HepG2 (cell line): ENCODE measurements at regions not wholly inside any gene's neighbourhood (a gene's known extent, or its start where the extent isn't known, plus 50 kb on each side); places are given as distances from the start of the nearest gene placed in this dataset.

Experiments
- ATAC-seq: fragments of 200-7000 bp; cut with Tn5 transposase; 3 replicates; pipeline ENCODE4 v1.9.1; 2020; ENCODE audit warnings: mild to moderate bottlenecking, moderate library complexity
- BruUV-seq: library from RNA; stranded (reverse); fragments of 400-500 nt; replicated peaks from 2 replicates; lab custom pipeline; 2021; lab: Mats Ljungman, UMichigan
- CTCF ChIA-PET: fragments of 300-600 bp; formaldehyde crosslinking; extraction: SDS; loops from one replicate; lab custom pipeline; 2021; ENCODE audit warnings: low total read pairs, inconsistent platforms, low intra/inter-chr PET ratio; lab: Yijun Ruan, JAX
- POLR2A ChIA-PET: fragments of 350-600 bp; sonication (Branson Sonifier 250); formaldehyde crosslinking; loops from one replicate; lab custom pipeline; 2020; ENCODE audit warnings: antibody characterized with exemption, inconsistent platforms; lab: Yijun Ruan, JAX
- DNase-seq: peaks from one replicate; pipeline ENCODE4 v3.0.0-alpha.2; 2015; ENCODE audit warnings: low spot score
- FAIRE-seq: peaks from 3 replicates; lab custom pipeline; 2011; peaks lifted over from hg19 to GRCh38; lab: Jason Lieb, UNC
- H2AFZ ChIP-seq: one replicate; pipeline ENCODE4 v1.6.1; 2011; ENCODE audit warnings: low read length, inconsistent platforms
- H3K27ac ChIP-seq: fragments of 300-600 bp; 3 replicates; pipeline ENCODE4 v1.8.0; 2011; ENCODE audit warnings: mixed run types, mild to moderate bottlenecking, mixed read lengths, low read length, inconsistent platforms; ENCODE audit not compliant: insufficient read depth; ENCODE audit errors: extremely low read length
- H3K27me3 ChIP-seq, 2 experiments: fragments of 200-600 bp in 1 of 2; 2 replicates in 1 of 2; 3 replicates in 1 of 2; pipeline versions ENCODE4 v1.6.0 to v1.8.0; 2011; ENCODE audit warnings: low read length in 2 of 2, mild to moderate bottlenecking in 2 of 2, moderate library complexity in 2 of 2, inconsistent platforms in 1 of 2; ENCODE audit not compliant: insufficient read depth in 2 of 2, control insufficient read depth in 1 of 2
- H3K36me3 ChIP-seq, 2 experiments: fragments of 200-600 bp in 1 of 2; replicated peaks in 1 of 2; 2 replicates in 1 of 2; 3 replicates in 1 of 2; pipeline versions ENCODE4 v1.5.1 to v1.8.0; 2011; ENCODE audit warnings: low read length in 2 of 2, inconsistent platforms in 1 of 2; ENCODE audit not compliant: insufficient read depth in 2 of 2, control insufficient read depth in 1 of 2
- H3K4me1 ChIP-seq: 2 replicates; pipeline ENCODE4 v1.5.1; 2012; ENCODE audit warnings: low read length, inconsistent platforms; ENCODE audit not compliant: insufficient read depth
- H3K4me2 ChIP-seq: 2 replicates; pipeline ENCODE4 v1.6.0; 2011; ENCODE audit warnings: low read depth, low read length, inconsistent platforms
- H3K4me3 ChIP-seq, 3 experiments: fragments of 200-600 bp in 1 of 3; sonication (generic), shearing (Covaris generic) in 1 of 3; replicated peaks in 1 of 3; 2 replicates each; pipeline ENCODE4 v1.5.1; 2011 to 2016; ENCODE audit warnings: low read length in 3 of 3, inconsistent platforms in 2 of 3, low read depth in 2 of 3, mild to moderate bottlenecking in 2 of 3, control low read depth in 1 of 3, mixed read lengths in 1 of 3; ENCODE audit not compliant: insufficient read depth in 1 of 3
- H3K79me2 ChIP-seq: one replicate; pipeline ENCODE4 v1.6.1; 2011; ENCODE audit warnings: low read length, inconsistent platforms; ENCODE audit not compliant: insufficient read depth
- H3K9ac ChIP-seq: 2 replicates; pipeline ENCODE4 v1.6.0; 2011; ENCODE audit warnings: mild to moderate bottlenecking, low read depth, low read length, inconsistent platforms; ENCODE audit not compliant: insufficient read depth
- H3K9me3 ChIP-seq: 2 replicates; pipeline ENCODE4 v1.5.1; 2012; ENCODE audit warnings: mild to moderate bottlenecking, low read length
- H4K20me1 ChIP-seq: 2 replicates; pipeline ENCODE4 v1.6.0; 2011; ENCODE audit warnings: inconsistent platforms, mild to moderate bottlenecking, low read length, moderate library complexity; ENCODE audit not compliant: insufficient read depth
- FOXM1 ChIP-seq: sonication (generic); formaldehyde crosslinking; IDR thresholded peaks from 2 replicates; pipeline ENCODE4 v1.5.0; 2020; ENCODE audit warnings: missing genetic modification reagents
- HINFP ChIP-seq: sonication (generic); formaldehyde crosslinking; IDR thresholded peaks from 2 replicates; pipeline ENCODE4 v1.4.0; 2020; ENCODE audit warnings: low read depth, mild to moderate bottlenecking, missing genetic modification reagents
- LCORL ChIP-seq, 2 experiments: fragments of 450-650 bp in 1 of 2; sonication (generic) in 1 of 2; formaldehyde crosslinking in 1 of 2; IDR thresholded peaks; 2 replicates each; pipeline versions ENCODE4 v1.5.0 to v1.6.1; 2017 to 2020; ENCODE audit warnings: antibody characterized with exemption in 1 of 2, missing genetic modification reagents in 1 of 2
- PAF1 ChIP-seq: IDR thresholded peaks from 2 replicates; pipeline ENCODE4 v1.6.1; 2016; ENCODE audit warnings: missing genetic modification reagents, missing compliant biosample characterization
- RBM39 ChIP-seq: fragments of 200-400 bp; formaldehyde crosslinking; IDR thresholded peaks from one replicate; pipeline ENCODE4 v1.6.1; 2018; ENCODE audit warnings: antibody characterized with exemption, mild to moderate bottlenecking, low read depth, low read length; ENCODE audit not compliant: poor library complexity, severe bottlenecking
- REPIN1 ChIP-seq: sonication (generic); formaldehyde crosslinking; IDR thresholded peaks from 2 replicates; pipeline ENCODE4 v1.8.0; 2022; ENCODE audit warnings: missing genetic modification reagents, low read depth, mild to moderate bottlenecking, borderline replicate concordance
- SATB2 ChIP-seq: sonication (generic); formaldehyde crosslinking; IDR thresholded peaks from 2 replicates; pipeline ENCODE4 v1.5.0; 2020; ENCODE audit warnings: missing genetic modification reagents
- SIX4 ChIP-seq: sonication (generic); formaldehyde crosslinking; IDR thresholded peaks from 2 replicates; pipeline ENCODE4 v1.4.0; 2020; ENCODE audit warnings: missing genetic modification reagents
- ZBTB40 ChIP-seq, 2 experiments: fragments of 450-650 bp in 1 of 2; sonication (generic) in 1 of 2; formaldehyde crosslinking in 1 of 2; IDR thresholded peaks; 2 replicates each; pipeline versions ENCODE4 v1.6.1 to v1.8.0; 2016 to 2022; ENCODE audit warnings: antibody characterized with exemption in 1 of 2, mild to moderate bottlenecking in 1 of 2, missing genetic modification reagents in 1 of 2
- ZNF280B ChIP-seq: sonication (generic); formaldehyde crosslinking; IDR thresholded peaks from 2 replicates; pipeline ENCODE4 v1.5.0; 2020; ENCODE audit warnings: missing genetic modification reagents, mild to moderate bottlenecking, borderline replicate concordance
- ZNF431 ChIP-seq: sonication (generic); formaldehyde crosslinking; IDR thresholded peaks from 2 replicates; pipeline ENCODE4 v1.9.0; 2022; ENCODE audit warnings: missing genetic modification reagents, low read depth, mild to moderate bottlenecking, borderline replicate concordance
- ZNF558 ChIP-seq: sonication (generic); formaldehyde crosslinking; IDR thresholded peaks from 2 replicates; pipeline ENCODE4 v1.9.0; 2022; ENCODE audit warnings: mild to moderate bottlenecking, missing genetic modification reagents, borderline replicate concordance
- ZNF816 ChIP-seq: sonication (generic); formaldehyde crosslinking; IDR thresholded peaks from 2 replicates; pipeline ENCODE4 v1.8.0; 2022; ENCODE audit warnings: missing genetic modification reagents, mild to moderate bottlenecking, borderline replicate concordance
- WGBS: methylation state at CpG from one replicate; pipeline ENCODE4 v1.1.6; 2017; ENCODE audit warnings: low lambda C conversion rate; 5-methylcytosine and 5-hydroxymethylcytosine counted together
- in situ Hi-C: cut with HindIII; loops from 2 replicates; pipeline ENCODE4 v1.10.0; 2017; ENCODE audit warnings: low pct_unique_long_range_greater_than_20kb; ENCODE audit not compliant: extremely low pct_ligation_motif_present
- intact Hi-C: fragments of 100-400 bp; cut with micrococcal nuclease; formaldehyde crosslinking; loops from one replicate; pipeline ENCODE4 v1.10.0; 2022; ENCODE audit not compliant: unreplicated experiment

DNA sequence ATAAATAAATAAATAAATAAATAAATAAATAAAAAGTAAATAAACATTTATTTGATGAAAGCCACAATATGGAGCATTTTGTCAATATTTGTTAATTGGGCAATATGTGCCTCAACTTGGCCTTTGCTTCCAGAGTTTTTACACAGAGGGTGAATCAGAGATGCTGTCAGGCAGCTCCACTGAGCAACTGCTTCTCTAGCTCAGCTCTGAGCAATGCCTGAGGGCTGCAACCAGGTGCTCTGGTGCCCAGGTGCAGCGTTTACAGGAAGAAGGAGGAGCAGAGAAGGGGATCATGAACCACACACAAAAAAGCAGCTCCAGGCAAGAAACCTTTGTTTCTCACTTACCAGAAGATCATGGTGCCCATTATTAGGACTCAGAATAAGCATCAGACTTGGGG, 876.2 kb upstream of the AUTS2 start:
- no peak overlapping the region for H3K9ac ChIP-seq
- no peaks in the 10 kb centered on the region for H3K4me1 ChIP-seq
- no peaks in the 10 kb centered on the region for H3K36me3 ChIP-seq
- no peak overlapping the region for H3K4me3 ChIP-seq
- no peaks in the 10 kb centered on the region for H3K79me2 ChIP-seq
- H4K20me1 ChIP-seq, result no peaks in the 10 kb centered on the region
- BruUV-seq, result no TSS peak
- ChIA-PET CTCF (no interaction called here), POLR2A (no interaction called here)
- no peak overlapping the region for H2AFZ ChIP-seq
- H3K9me3 ChIP-seq, result no peaks in the 10 kb centered on the region; the same call in 1 of the 2 replicates
- ATAC-seq, result no peak
- H3K4me2 ChIP-seq, result no peak overlapping the region
- no peak for FAIRE-seq
- no peak for DNase-seq
- in situ Hi-C loops, result no loop called here
- 0% methylated on average over 1 of the region's 1 CpG for WGBS
- no peaks in the 10 kb centered on the region for H3K27me3 ChIP-seq
- no peak overlapping the region for H3K27ac ChIP-seq
- intact Hi-C loops, result no loop called here
- TF ChIP-seq ZNF431 (CRISPR knock-in tag) (no peak), ZNF558 (no peak), SIX4 (CRISPR knock-in tag) (no peak), PAF1 (CRISPR knock-in tag) (no peak), ZNF816 (CRISPR knock-in tag) (no peak), FOXM1 (no peak), RBM39 (no peak), HINFP (CRISPR knock-in tag) (no peak), ZNF280B (CRISPR knock-in tag) (no peak), LCORL (IDR thresholded peaks at IDR 0.05) (no peak), LCORL (CRISPR knock-in tag; IDR thresholded peaks at IDR 0.05) (no peak), ZBTB40 (IDR thresholded peaks at IDR 0.05) (no peak), ZBTB40 (CRISPR knock-in tag; IDR thresholded peaks at IDR 0.05) (no peak), SATB2 (CRISPR knock-in tag) (no peak), REPIN1 (CRISPR knock-in tag) (no peak)
